Nephron (organoid): ENCODE measurements at regions not wholly inside any gene's neighbourhood (a gene's known extent, or its start where the extent isn't known, plus 50 kb on each side); places are given as distances from the start of the nearest gene placed in this dataset.

Source experiments
- H3K27ac Mint-ChIP-seq, 3 experiments: 2 replicates each; pipeline ENCODE4 v1.8.0; 2020; ENCODE audit warnings: mixed read lengths in 3 of 3, mild to moderate bottlenecking in 2 of 3, moderate library complexity in 1 of 3
- H3K27me3 Mint-ChIP-seq: 2 replicates; pipeline ENCODE4 v1.8.0; 2021; ENCODE audit warnings: low read depth, mild to moderate bottlenecking, moderate library complexity, mixed read lengths
- H3K36me3 Mint-ChIP-seq: 2 replicates; pipeline ENCODE4 v1.8.0; 2020; ENCODE audit warnings: low read depth, mixed read lengths
- H3K4me1 Mint-ChIP-seq: 2 replicates; pipeline ENCODE4 v1.8.0; 2020; ENCODE audit warnings: mixed read lengths
- H3K4me3 Mint-ChIP-seq, 3 experiments: 2 replicates each; pipeline ENCODE4 v1.8.0; 2020; ENCODE audit warnings: mild to moderate bottlenecking in 3 of 3, mixed read lengths in 3 of 3, moderate library complexity in 2 of 3
- H3K9me3 Mint-ChIP-seq: 2 replicates; pipeline ENCODE4 v1.8.0; 2020; ENCODE audit warnings: mixed read lengths
- CTCF ChIP-seq, 3 experiments: fragments of 200-600 bp; sonication (generic); IDR thresholded peaks; one replicate each; pipeline ENCODE4 v1.5.0; 2021; ENCODE audit warnings: antibody characterized with exemption in 3 of 3; ENCODE audit not compliant: unreplicated experiment in 3 of 3

GRCh38 chr9:12271421-12271891, 421.7 kb upstream of the TYRP1 start:
- H3K9me3 Mint-ChIP-seq, result no peaks in the 10 kb centered on the region
- H3K27ac Mint-ChIP-seq, result peak overlapping the region in 2 of 3 experiments; percentile 58 to 81
- H3K4me1 Mint-ChIP-seq, result peaks cover 34% of the 10 kb centered on the region
- H3K27me3 Mint-ChIP-seq, result no peaks in the 10 kb centered on the region
- no peak for TF ChIP-seq CTCF (IDR thresholded peaks at IDR 0.05; ENCODE audit: unreplicated experiment in 3 of 3)
- H3K36me3 Mint-ChIP-seq, result no peaks in the 10 kb centered on the region
- no peak overlapping the region for H3K4me3 Mint-ChIP-seq

GRCh38 chr9:12272471-12273120, 420.6 kb upstream of the TYRP1 start:
- TF ChIP-seq CTCF (IDR thresholded peaks at IDR 0.05; ENCODE audit: unreplicated experiment in 3 of 3), result no peak
- Mint-ChIP-seq H3K4me3 (peak overlapping the region in 1 of 3 experiments; percentile 1), H3K27ac (peak overlapping the region; percentile 57 to 81 (median 68)), H3K27me3 (no peaks in the 10 kb centered on the region), H3K9me3 (no peaks in the 10 kb centered on the region), H3K4me1 (peaks cover 34% of the 10 kb centered on the region), H3K36me3 (no peaks in the 10 kb centered on the region)

DNA sequence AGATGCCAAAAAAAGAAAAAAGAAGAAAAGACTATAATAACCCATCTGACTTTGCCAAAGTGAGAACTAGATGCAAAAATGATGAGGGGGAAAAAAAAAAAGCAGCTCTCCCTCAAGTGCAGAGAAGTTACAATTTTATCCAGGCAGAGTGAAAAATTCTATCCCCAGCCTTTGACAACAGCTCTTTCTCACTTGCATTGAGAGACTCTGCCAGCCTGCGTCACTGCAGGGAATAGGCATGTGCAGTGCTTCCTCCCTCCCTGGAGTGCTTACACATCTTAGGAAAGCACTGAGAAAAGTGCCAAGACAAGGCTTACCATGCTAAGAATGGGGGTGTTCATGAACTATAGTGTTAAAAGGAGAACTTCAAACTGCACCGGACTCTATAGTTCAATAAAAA, 418.6 kb upstream of the TYRP1 start:
- no peaks in the 10 kb centered on the region for H3K27me3 Mint-ChIP-seq
- peak overlapping the region; percentile 6 to 81 (median 26) for H3K27ac Mint-ChIP-seq
- H3K36me3 Mint-ChIP-seq, result no peaks in the 10 kb centered on the region
- H3K9me3 Mint-ChIP-seq, result no peaks in the 10 kb centered on the region
- H3K4me3 Mint-ChIP-seq, result no peak overlapping the region
- no peak for TF ChIP-seq CTCF (IDR thresholded peaks at IDR 0.05; ENCODE audit: unreplicated experiment in 3 of 3)
- H3K4me1 Mint-ChIP-seq, result peaks cover 34% of the 10 kb centered on the region

DNA sequence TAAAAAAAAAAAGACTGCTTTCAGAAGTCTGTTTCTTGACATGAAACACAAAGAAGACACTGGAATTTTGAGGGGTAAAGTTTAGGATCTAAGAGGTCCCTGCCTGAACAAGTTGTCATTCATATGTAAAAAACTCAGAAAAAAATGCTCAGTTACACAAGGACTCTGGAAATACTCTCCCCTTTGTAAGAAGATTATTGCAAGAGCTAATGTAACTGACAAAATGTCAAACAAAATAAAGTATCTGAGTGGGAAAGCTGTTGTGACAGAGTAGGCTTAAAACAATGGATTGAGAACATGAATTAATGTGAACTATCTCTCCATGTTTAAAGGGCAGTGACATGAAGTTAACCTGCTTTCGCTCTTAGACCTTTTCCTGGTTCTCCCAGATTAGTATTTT, 416.7 kb upstream of the TYRP1 start:
- Mint-ChIP-seq H3K27me3 (no peaks in the 10 kb centered on the region), H3K9me3 (no peaks in the 10 kb centered on the region), H3K4me1 (peaks cover 28% of the 10 kb centered on the region), H3K36me3 (no peaks in the 10 kb centered on the region), H3K27ac (no peak overlapping the region), H3K4me3 (no peak overlapping the region)
- no peak for TF ChIP-seq CTCF (IDR thresholded peaks at IDR 0.05; ENCODE audit: unreplicated experiment in 3 of 3)

DNA sequence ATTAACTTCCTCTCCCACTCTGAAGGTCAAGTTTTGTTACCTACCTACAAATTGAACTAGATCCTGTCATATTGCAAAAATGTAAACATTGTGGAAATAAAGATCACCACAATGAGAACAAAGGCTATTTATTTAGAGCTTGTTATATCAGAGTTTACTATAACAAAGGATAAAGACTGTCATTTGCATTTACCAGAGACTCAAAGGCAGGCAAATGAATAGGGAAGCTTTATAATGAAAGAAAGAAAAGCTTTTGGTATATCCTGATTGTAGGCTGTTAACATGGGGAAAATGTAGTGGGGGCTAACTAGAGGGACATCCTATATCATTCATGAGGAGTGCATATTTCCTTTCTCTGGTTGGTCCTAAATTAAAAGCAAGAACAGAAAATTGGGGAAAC, 403.5 kb upstream of the TYRP1 start:
- Mint-ChIP-seq H3K27me3 (no peaks in the 10 kb centered on the region), H3K4me1 (no peaks in the 10 kb centered on the region), H3K4me3 (no peak overlapping the region), H3K27ac (peak overlapping the region in 1 of 3 experiments; percentile 12), H3K36me3 (no peaks in the 10 kb centered on the region), H3K9me3 (no peaks in the 10 kb centered on the region)
- TF ChIP-seq CTCF (IDR thresholded peaks at IDR 0.05; ENCODE audit: unreplicated experiment in 3 of 3), result no peak
